HEK293 (cell line): ENCODE measurements at regions not wholly inside any gene's neighbourhood (a gene's known extent, or its start where the extent isn't known, plus 50 kb on each side); places are given as distances from the start of the nearest gene placed in this dataset.

Experiments used
- CTCF ChIA-PET: fragments of 350-600 bp; formaldehyde crosslinking; extraction: SDS; loops from one replicate; lab custom pipeline; 2021; ENCODE audit warnings: antibody characterized with exemption; lab: Yijun Ruan, JAX
- POLR2A ChIA-PET: fragments of 300-600 bp; formaldehyde crosslinking; extraction: SDS; loops from one replicate; lab custom pipeline; 2020; ENCODE audit warnings: antibody characterized with exemption, inconsistent platforms; lab: Yijun Ruan, JAX
- H3K27ac ChIP-seq: fragments of 200-500 bp; sonication (Bioruptor generic); 2 replicates; pipeline ENCODE4 v1.5.1; 2014; ENCODE audit warnings: low read depth, low read length, control low read depth, inconsistent platforms; ENCODE audit errors: extremely low read depth
- H3K36me3 ChIP-seq, 2 experiments: fragments of 200-500 bp in 1 of 2; sonication (Bioruptor generic) in 1 of 2; 1 replicate in 1 of 2; 2 replicates in 1 of 2; pipeline ENCODE4 v1.5.1; 2014 to 2017; ENCODE audit warnings: inconsistent platforms in 2 of 2, low read length in 2 of 2; ENCODE audit not compliant: control insufficient read depth in 2 of 2, insufficient read depth in 1 of 2
- H3K4me1 ChIP-seq: fragments of 200-500 bp; sonication (Bioruptor generic); 2 replicates; pipeline ENCODE4 v1.5.1; 2014; ENCODE audit warnings: mild to moderate bottlenecking, low read length, inconsistent platforms; ENCODE audit not compliant: control insufficient read depth, insufficient read depth
- H3K4me3 ChIP-seq: 2 replicates; pipeline ENCODE4 v1.5.1; 2011; ENCODE audit warnings: low read depth, mild to moderate bottlenecking, control low read depth, low read length, moderate library complexity
- H3K9me3 ChIP-seq: fragments of 200-500 bp; sonication (Bioruptor generic); 2 replicates; pipeline ENCODE4 v1.5.1; 2014; ENCODE audit warnings: low read depth, low read length, inconsistent platforms; ENCODE audit not compliant: control insufficient read depth, insufficient read depth
- FEZF1 ChIP-seq: fragments of 450-650 bp; formaldehyde crosslinking; IDR thresholded peaks from 2 replicates; pipeline ENCODE4 v1.5.1; 2016; ENCODE audit warnings: missing biosample characterization, missing genetic modification characterization
- GFI1B ChIP-seq: fragments of 450-650 bp; formaldehyde crosslinking; IDR thresholded peaks from 2 replicates; pipeline ENCODE4 v1.5.1; 2016; ENCODE audit warnings: missing biosample characterization, missing genetic modification characterization
- GLIS1 ChIP-seq: fragments of 450-650 bp; formaldehyde crosslinking; IDR thresholded peaks from 2 replicates; pipeline ENCODE4 v1.5.1; 2016; ENCODE audit warnings: missing biosample characterization, missing genetic modification characterization
- KLF1 ChIP-seq: fragments of 450-650 bp; formaldehyde crosslinking; IDR thresholded peaks from 2 replicates; pipeline ENCODE4 v1.5.1; 2016; ENCODE audit warnings: missing biosample characterization, missing genetic modification characterization
- KLF16 ChIP-seq: fragments of 450-650 bp; formaldehyde crosslinking; IDR thresholded peaks from 2 replicates; pipeline ENCODE4 v1.5.1; 2017; ENCODE audit warnings: missing biosample characterization, missing genetic modification characterization
- MYNN ChIP-seq: fragments of 450-650 bp; formaldehyde crosslinking; IDR thresholded peaks from 2 replicates; pipeline ENCODE4 v1.5.1; 2016; ENCODE audit warnings: missing biosample characterization, missing genetic modification characterization, borderline replicate concordance
- OSR2 ChIP-seq: fragments of 450-650 bp; formaldehyde crosslinking; IDR thresholded peaks from 2 replicates; pipeline ENCODE4 v1.5.1; 2016; ENCODE audit warnings: missing biosample characterization, missing genetic modification characterization
- SCRT1 ChIP-seq: fragments of 450-650 bp; formaldehyde crosslinking; IDR thresholded peaks from 2 replicates; pipeline ENCODE4 v1.5.1; 2016; ENCODE audit warnings: missing biosample characterization, missing genetic modification characterization, borderline replicate concordance
- YY1 ChIP-seq: fragments of 450-650 bp; formaldehyde crosslinking; IDR thresholded peaks from 2 replicates; pipeline ENCODE4 v1.5.1; 2018; ENCODE audit warnings: missing biosample characterization, missing genetic modification characterization
- ZBTB21 ChIP-seq: fragments of 450-650 bp; formaldehyde crosslinking; IDR thresholded peaks from 2 replicates; pipeline ENCODE4 v1.5.1; 2017; ENCODE audit warnings: missing biosample characterization, missing genetic modification characterization
- ZFHX2 ChIP-seq: fragments of 450-650 bp; formaldehyde crosslinking; conservative IDR thresholded peaks from 2 replicates; pipeline ENCODE4 v1.5.1; 2016; ENCODE audit warnings: missing biosample characterization, missing genetic modification characterization
- ZNF16 ChIP-seq: fragments of 450-650 bp; formaldehyde crosslinking; IDR thresholded peaks from 2 replicates; pipeline ENCODE4 v1.5.1; 2016; ENCODE audit warnings: low read depth, missing biosample characterization, missing genetic modification characterization
- ZNF513 ChIP-seq: fragments of 450-650 bp; IDR thresholded peaks from 2 replicates; pipeline ENCODE4 v1.5.1; 2018; ENCODE audit warnings: missing biosample characterization, missing genetic modification characterization
- ZNF544 ChIP-seq: fragments of 450-650 bp; formaldehyde crosslinking; IDR thresholded peaks from 2 replicates; pipeline ENCODE4 v1.5.0; 2017; ENCODE audit warnings: missing biosample characterization, missing genetic modification characterization
- ZNF621 ChIP-seq: fragments of 450-650 bp; formaldehyde crosslinking; IDR thresholded peaks from 2 replicates; pipeline ENCODE4 v1.5.1; 2017; ENCODE audit warnings: missing biosample characterization, missing genetic modification characterization
- ZNF629 ChIP-seq: fragments of 450-650 bp; formaldehyde crosslinking; IDR thresholded peaks from 2 replicates; pipeline ENCODE4 v1.5.1; 2017; ENCODE audit warnings: missing biosample characterization, missing genetic modification characterization
- ZNF843 ChIP-seq: fragments of 450-650 bp; formaldehyde crosslinking; IDR thresholded peaks from 2 replicates; pipeline ENCODE4 v1.5.1; 2016; ENCODE audit warnings: missing biosample characterization, missing genetic modification characterization
- ZXDB ChIP-seq: fragments of 450-650 bp; formaldehyde crosslinking; IDR thresholded peaks from 2 replicates; pipeline ENCODE4 v1.5.1; 2016; ENCODE audit warnings: missing biosample characterization, missing genetic modification characterization
- TF ChIP-seq, protein P1 (sequence below): fragments of 450-650 bp; formaldehyde crosslinking; IDR thresholded peaks from 2 replicates; pipeline ENCODE4 v1.5.1; 2016; ENCODE audit warnings: missing biosample characterization, missing genetic modification characterization, borderline replicate concordance
- TF ChIP-seq, protein P2 (sequence below): fragments of 450-650 bp; formaldehyde crosslinking; IDR thresholded peaks from 2 replicates; pipeline ENCODE4 v1.5.1; 2016; ENCODE audit warnings: missing biosample characterization, missing genetic modification characterization
- TF ChIP-seq, protein P3 (sequence below): fragments of 450-650 bp; formaldehyde crosslinking; IDR thresholded peaks from 2 replicates; pipeline ENCODE4 v1.5.1; 2017; ENCODE audit warnings: missing biosample characterization, missing genetic modification characterization
- TF ChIP-seq, protein P4 (sequence below): fragments of 450-650 bp; formaldehyde crosslinking; IDR thresholded peaks from 2 replicates; pipeline ENCODE4 v1.5.1; 2016; ENCODE audit warnings: missing biosample characterization, missing genetic modification characterization

- TF ChIP-seq, protein P1, sequence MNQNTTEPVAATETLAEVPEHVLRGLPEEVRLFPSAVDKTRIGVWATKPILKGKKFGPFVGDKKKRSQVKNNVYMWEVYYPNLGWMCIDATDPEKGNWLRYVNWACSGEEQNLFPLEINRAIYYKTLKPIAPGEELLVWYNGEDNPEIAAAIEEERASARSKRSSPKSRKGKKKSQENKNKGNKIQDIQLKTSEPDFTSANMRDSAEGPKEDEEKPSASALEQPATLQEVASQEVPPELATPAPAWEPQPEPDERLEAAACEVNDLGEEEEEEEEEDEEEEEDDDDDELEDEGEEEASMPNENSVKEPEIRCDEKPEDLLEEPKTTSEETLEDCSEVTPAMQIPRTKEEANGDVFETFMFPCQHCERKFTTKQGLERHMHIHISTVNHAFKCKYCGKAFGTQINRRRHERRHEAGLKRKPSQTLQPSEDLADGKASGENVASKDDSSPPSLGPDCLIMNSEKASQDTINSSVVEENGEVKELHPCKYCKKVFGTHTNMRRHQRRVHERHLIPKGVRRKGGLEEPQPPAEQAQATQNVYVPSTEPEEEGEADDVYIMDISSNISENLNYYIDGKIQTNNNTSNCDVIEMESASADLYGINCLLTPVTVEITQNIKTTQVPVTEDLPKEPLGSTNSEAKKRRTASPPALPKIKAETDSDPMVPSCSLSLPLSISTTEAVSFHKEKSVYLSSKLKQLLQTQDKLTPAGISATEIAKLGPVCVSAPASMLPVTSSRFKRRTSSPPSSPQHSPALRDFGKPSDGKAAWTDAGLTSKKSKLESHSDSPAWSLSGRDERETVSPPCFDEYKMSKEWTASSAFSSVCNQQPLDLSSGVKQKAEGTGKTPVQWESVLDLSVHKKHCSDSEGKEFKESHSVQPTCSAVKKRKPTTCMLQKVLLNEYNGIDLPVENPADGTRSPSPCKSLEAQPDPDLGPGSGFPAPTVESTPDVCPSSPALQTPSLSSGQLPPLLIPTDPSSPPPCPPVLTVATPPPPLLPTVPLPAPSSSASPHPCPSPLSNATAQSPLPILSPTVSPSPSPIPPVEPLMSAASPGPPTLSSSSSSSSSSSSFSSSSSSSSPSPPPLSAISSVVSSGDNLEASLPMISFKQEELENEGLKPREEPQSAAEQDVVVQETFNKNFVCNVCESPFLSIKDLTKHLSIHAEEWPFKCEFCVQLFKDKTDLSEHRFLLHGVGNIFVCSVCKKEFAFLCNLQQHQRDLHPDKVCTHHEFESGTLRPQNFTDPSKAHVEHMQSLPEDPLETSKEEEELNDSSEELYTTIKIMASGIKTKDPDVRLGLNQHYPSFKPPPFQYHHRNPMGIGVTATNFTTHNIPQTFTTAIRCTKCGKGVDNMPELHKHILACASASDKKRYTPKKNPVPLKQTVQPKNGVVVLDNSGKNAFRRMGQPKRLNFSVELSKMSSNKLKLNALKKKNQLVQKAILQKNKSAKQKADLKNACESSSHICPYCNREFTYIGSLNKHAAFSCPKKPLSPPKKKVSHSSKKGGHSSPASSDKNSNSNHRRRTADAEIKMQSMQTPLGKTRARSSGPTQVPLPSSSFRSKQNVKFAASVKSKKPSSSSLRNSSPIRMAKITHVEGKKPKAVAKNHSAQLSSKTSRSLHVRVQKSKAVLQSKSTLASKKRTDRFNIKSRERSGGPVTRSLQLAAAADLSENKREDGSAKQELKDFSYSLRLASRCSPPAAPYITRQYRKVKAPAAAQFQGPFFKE (tag by site-specific recombination), result no peak
- TF ChIP-seq FEZF1 (tag by site-specific recombination) (no peak), ZNF629 (no peak), YY1 (no peak), MYNN (no peak), GFI1B (tag by site-specific recombination) (no peak), GLIS1 (tag by site-specific recombination) (no peak), ZNF544 (tag by site-specific recombination) (no peak)
- TF ChIP-seq, protein P2, sequence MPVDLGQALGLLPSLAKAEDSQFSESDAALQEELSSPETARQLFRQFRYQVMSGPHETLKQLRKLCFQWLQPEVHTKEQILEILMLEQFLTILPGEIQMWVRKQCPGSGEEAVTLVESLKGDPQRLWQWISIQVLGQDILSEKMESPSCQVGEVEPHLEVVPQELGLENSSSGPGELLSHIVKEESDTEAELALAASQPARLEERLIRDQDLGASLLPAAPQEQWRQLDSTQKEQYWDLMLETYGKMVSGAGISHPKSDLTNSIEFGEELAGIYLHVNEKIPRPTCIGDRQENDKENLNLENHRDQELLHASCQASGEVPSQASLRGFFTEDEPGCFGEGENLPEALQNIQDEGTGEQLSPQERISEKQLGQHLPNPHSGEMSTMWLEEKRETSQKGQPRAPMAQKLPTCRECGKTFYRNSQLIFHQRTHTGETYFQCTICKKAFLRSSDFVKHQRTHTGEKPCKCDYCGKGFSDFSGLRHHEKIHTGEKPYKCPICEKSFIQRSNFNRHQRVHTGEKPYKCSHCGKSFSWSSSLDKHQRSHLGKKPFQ, result no peak
- TF ChIP-seq, protein P3, sequence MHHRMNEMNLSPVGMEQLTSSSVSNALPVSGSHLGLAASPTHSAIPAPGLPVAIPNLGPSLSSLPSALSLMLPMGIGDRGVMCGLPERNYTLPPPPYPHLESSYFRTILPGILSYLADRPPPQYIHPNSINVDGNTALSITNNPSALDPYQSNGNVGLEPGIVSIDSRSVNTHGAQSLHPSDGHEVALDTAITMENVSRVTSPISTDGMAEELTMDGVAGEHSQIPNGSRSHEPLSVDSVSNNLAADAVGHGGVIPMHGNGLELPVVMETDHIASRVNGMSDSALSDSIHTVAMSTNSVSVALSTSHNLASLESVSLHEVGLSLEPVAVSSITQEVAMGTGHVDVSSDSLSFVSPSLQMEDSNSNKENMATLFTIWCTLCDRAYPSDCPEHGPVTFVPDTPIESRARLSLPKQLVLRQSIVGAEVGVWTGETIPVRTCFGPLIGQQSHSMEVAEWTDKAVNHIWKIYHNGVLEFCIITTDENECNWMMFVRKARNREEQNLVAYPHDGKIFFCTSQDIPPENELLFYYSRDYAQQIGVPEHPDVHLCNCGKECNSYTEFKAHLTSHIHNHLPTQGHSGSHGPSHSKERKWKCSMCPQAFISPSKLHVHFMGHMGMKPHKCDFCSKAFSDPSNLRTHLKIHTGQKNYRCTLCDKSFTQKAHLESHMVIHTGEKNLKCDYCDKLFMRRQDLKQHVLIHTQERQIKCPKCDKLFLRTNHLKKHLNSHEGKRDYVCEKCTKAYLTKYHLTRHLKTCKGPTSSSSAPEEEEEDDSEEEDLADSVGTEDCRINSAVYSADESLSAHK, result no peak
Measured at GRCh38 chr3:184641430-184641829, 70.4 kb downstream of the MAGEF1 start (continued).

GRCh38 chr3:184639351-184639750 is 72.5 kb downstream of the MAGEF1 start:
- POLR2A ChIA-PET, result no interaction called here

More at GRCh38 chr3:184639351-184639750, 72.5 kb downstream of the MAGEF1 start:
- CTCF ChIA-PET, result no interaction called here
- Histone ChIP-seq H3K4me1 (peaks cover 3% of the 10 kb centered on the region; the same call in 1 of the 2 replicates), H3K4me3 (no peak overlapping the region), H3K9me3 (no peaks in the 10 kb centered on the region), H3K36me3 (no peaks in the 10 kb centered on the region), H3K27ac (no peak overlapping the region)
- TF ChIP-seq OSR2 (tag by site-specific recombination), result peak; percentile 95
- TF ChIP-seq ZNF621 (tag by site-specific recombination), result no peak
- no peak for TF ChIP-seq ZBTB21
- TF ChIP-seq ZNF513 (tag by site-specific recombination), result no peak
- no peak for TF ChIP-seq ZNF16 (tag by site-specific recombination)
- no peak for TF ChIP-seq ZNF843 (tag by site-specific recombination)
- peak; percentile 22; the same call in 1 of the 2 replicates for TF ChIP-seq ZFHX2
- TF ChIP-seq, protein P4, sequence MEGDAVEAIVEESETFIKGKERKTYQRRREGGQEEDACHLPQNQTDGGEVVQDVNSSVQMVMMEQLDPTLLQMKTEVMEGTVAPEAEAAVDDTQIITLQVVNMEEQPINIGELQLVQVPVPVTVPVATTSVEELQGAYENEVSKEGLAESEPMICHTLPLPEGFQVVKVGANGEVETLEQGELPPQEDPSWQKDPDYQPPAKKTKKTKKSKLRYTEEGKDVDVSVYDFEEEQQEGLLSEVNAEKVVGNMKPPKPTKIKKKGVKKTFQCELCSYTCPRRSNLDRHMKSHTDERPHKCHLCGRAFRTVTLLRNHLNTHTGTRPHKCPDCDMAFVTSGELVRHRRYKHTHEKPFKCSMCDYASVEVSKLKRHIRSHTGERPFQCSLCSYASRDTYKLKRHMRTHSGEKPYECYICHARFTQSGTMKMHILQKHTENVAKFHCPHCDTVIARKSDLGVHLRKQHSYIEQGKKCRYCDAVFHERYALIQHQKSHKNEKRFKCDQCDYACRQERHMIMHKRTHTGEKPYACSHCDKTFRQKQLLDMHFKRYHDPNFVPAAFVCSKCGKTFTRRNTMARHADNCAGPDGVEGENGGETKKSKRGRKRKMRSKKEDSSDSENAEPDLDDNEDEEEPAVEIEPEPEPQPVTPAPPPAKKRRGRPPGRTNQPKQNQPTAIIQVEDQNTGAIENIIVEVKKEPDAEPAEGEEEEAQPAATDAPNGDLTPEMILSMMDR (tag by site-specific recombination), result no peak
- TF ChIP-seq ZXDB, result no peak
- TF ChIP-seq KLF1 (tag by site-specific recombination), result no peak
- TF ChIP-seq KLF16, result no peak
- peak; percentile 71 for TF ChIP-seq FEZF1 (tag by site-specific recombination)
- TF ChIP-seq SCRT1 (tag by site-specific recombination), result no peak
